ENCODE measurements at regions not wholly inside any gene's neighbourhood (a gene's known extent, or its start where the extent isn't known, plus 50 kb on each side); places are given as distances from the start of the nearest gene placed in this dataset.
"Not testable (repeated sequence)": the region's sequence is repeated elsewhere in the genome, so short reads cannot be mapped to it uniquely, and the experiment has no call there.

GRCh38 chr7:149714081-149714909, 59.1 kb downstream of the ZNF467 start:
- H3K27ac Mint-ChIP-seq: peak overlapping the region; percentile 71
- peak overlapping the region; percentile 90 for H3K4me3 Mint-ChIP-seq
- H3K27me3 Mint-ChIP-seq: no peaks in the 10 kb centered on the region
- DNase-seq: peak; percentile 95
- H3K9me3 Mint-ChIP-seq: peaks cover 12% of the 10 kb centered on the region
- intact Hi-C loops (cut with micrococcal nuclease): loop anchor here (2.0 to 10.0 kb wide), 3 partner anchors 57 to 125 kb away; partner anchors contain the start of gene ZNF862
- H3K4me1 Mint-ChIP-seq: peaks cover 17% of the 10 kb centered on the region
- peaks cover 11% of the 10 kb centered on the region for H3K36me3 Mint-ChIP-seq (ENCODE audit: low read depth)

GRCh38 chr7:149713731-149714068, 59.7 kb downstream of the ZNF467 start:
- H3K27me3 Mint-ChIP-seq: no peaks in the 10 kb centered on the region
- H3K36me3 Mint-ChIP-seq (ENCODE audit: low read depth): peaks cover 11% of the 10 kb centered on the region
- H3K27ac Mint-ChIP-seq: peak overlapping the region; percentile 12
- H3K4me1 Mint-ChIP-seq: peaks cover 16% of the 10 kb centered on the region
- peak overlapping the region; percentile 90 for H3K4me3 Mint-ChIP-seq
- no peak for DNase-seq
- H3K9me3 Mint-ChIP-seq: peaks cover 12% of the 10 kb centered on the region
- intact Hi-C loops (cut with micrococcal nuclease): loop anchor here (2.0 to 10.0 kb wide), 3 partner anchors 57 to 125 kb away; partner anchors contain the start of gene ZNF862

GRCh38 chr7:149713061-149713730, 60.2 kb downstream of the ZNF467 start:
- Mint-ChIP-seq H3K36me3 (ENCODE audit: low read depth) (peaks cover 11% of the 10 kb centered on the region), H3K4me3 (peak overlapping the region; percentile 36), H3K27me3 (no peaks in the 10 kb centered on the region), H3K9me3 (peaks cover 12% of the 10 kb centered on the region), H3K27ac (peak overlapping the region; percentile 12), H3K4me1 (peaks cover 15% of the 10 kb centered on the region)
- intact Hi-C loops (cut with micrococcal nuclease): loop anchor here (10.0 kb wide), 1 partner anchor 88 kb away; no protein-coding TSS in a partner anchor
- no peak for DNase-seq

GRCh38 chr7:149708026-149708425, 65.4 kb downstream of the ZNF467 start:
- intact Hi-C loops (cut with micrococcal nuclease): no loop called here
- no peaks in the 10 kb centered on the region for H3K4me1 Mint-ChIP-seq
- H3K27me3 Mint-ChIP-seq: peaks cover 5% of the 10 kb centered on the region
- H3K27ac Mint-ChIP-seq: no peak overlapping the region
- H3K36me3 Mint-ChIP-seq (ENCODE audit: low read depth): peaks cover 7% of the 10 kb centered on the region
- H3K4me3 Mint-ChIP-seq: no peak overlapping the region
- H3K9me3 Mint-ChIP-seq: peaks cover 12% of the 10 kb centered on the region
- no peak for DNase-seq

- peaks cover 5% of the 10 kb centered on the region for H3K27me3 Mint-ChIP-seq
- peaks cover 12% of the 10 kb centered on the region for H3K9me3 Mint-ChIP-seq
- H3K36me3 Mint-ChIP-seq (ENCODE audit: low read depth): peaks cover 7% of the 10 kb centered on the region
- intact Hi-C loops (cut with micrococcal nuclease): no loop called here
- H3K4me3 Mint-ChIP-seq: no peak overlapping the region
- no peak overlapping the region for H3K27ac Mint-ChIP-seq
- no peak for DNase-seq
- no peaks in the 10 kb centered on the region for H3K4me1 Mint-ChIP-seq
Observed at GRCh38 chr7:149707448-149707886, 65.9 kb downstream of the ZNF467 start.

- Mint-ChIP-seq H3K27me3 (peaks cover 5% of the 10 kb centered on the region), H3K4me1 (no peaks in the 10 kb centered on the region), H3K4me3 (no peak overlapping the region), H3K36me3 (ENCODE audit: low read depth) (peaks cover 7% of the 10 kb centered on the region), H3K9me3 (peaks cover 8% of the 10 kb centered on the region), H3K27ac (no peak overlapping the region)
- intact Hi-C loops (cut with micrococcal nuclease): no loop called here
- no peak for DNase-seq
Observed at GRCh38 chr7:149706398-149706797, 67.0 kb downstream of the ZNF467 start.

GRCh38 chr7:149704507-149704906, 68.9 kb downstream of the ZNF467 start:
- H3K27me3 Mint-ChIP-seq: peaks cover 5% of the 10 kb centered on the region
- H3K27ac Mint-ChIP-seq: no peak overlapping the region
- H3K4me3 Mint-ChIP-seq: no peak overlapping the region
- no peak for DNase-seq
- peaks cover under 1% of the 10 kb centered on the region for H3K36me3 Mint-ChIP-seq (ENCODE audit: low read depth)
- intact Hi-C loops (cut with micrococcal nuclease): no loop called here
- no peaks in the 10 kb centered on the region for H3K9me3 Mint-ChIP-seq
- no peaks in the 10 kb centered on the region for H3K4me1 Mint-ChIP-seq

GRCh38 chr7:149703044-149703650, 70.2 kb downstream of the ZNF467 start:
- no peaks in the 10 kb centered on the region for H3K36me3 Mint-ChIP-seq (ENCODE audit: low read depth)
- no peak overlapping the region for H3K27ac Mint-ChIP-seq
- DNase-seq: peak; percentile 32
- peaks cover 4% of the 10 kb centered on the region for H3K9me3 Mint-ChIP-seq
- no peaks in the 10 kb centered on the region for H3K4me1 Mint-ChIP-seq
- intact Hi-C loops (cut with micrococcal nuclease): no loop called here
- peaks cover 9% of the 10 kb centered on the region for H3K27me3 Mint-ChIP-seq
- H3K4me3 Mint-ChIP-seq: no peak overlapping the region

- H3K9me3 Mint-ChIP-seq: peaks cover 7% of the 10 kb centered on the region
Observed at GRCh38 chr7:149701495-149702240, 71.7 kb downstream of the ZNF467 start.

GRCh38 chr7:149697767-149698166, 75.6 kb downstream of the ZNF467 start:
- H3K27me3 Mint-ChIP-seq: peaks cover 30% of the 10 kb centered on the region
- DNase-seq; H3K9me3 Mint-ChIP-seq; H3K4me3 Mint-ChIP-seq; H3K4me1 Mint-ChIP-seq; H3K36me3 Mint-ChIP-seq (ENCODE audit: low read depth); H3K27ac Mint-ChIP-seq; intact Hi-C loops (cut with micrococcal nuclease): not testable (repeated sequence)

More at GRCh38 chr7:149701495-149702240, 71.7 kb downstream of the ZNF467 start:
- intact Hi-C loops (cut with micrococcal nuclease): no loop called here
- Mint-ChIP-seq H3K27ac (no peak overlapping the region), H3K27me3 (peaks cover 11% of the 10 kb centered on the region), H3K36me3 (ENCODE audit: low read depth) (no peaks in the 10 kb centered on the region), H3K4me3 (no peak overlapping the region), H3K4me1 (no peaks in the 10 kb centered on the region)
- DNase-seq: no peak

- H3K27ac Mint-ChIP-seq: no peak overlapping the region
- H3K9me3 Mint-ChIP-seq: peaks cover 7% of the 10 kb centered on the region
- no peak for DNase-seq
- H3K36me3 Mint-ChIP-seq (ENCODE audit: low read depth): peaks cover 3% of the 10 kb centered on the region
- H3K27me3 Mint-ChIP-seq: peaks cover 39% of the 10 kb centered on the region
- no peak overlapping the region for H3K4me3 Mint-ChIP-seq
- intact Hi-C loops (cut with micrococcal nuclease): no loop called here
- H3K4me1 Mint-ChIP-seq: no peaks in the 10 kb centered on the region
Observed at GRCh38 chr7:149696280-149696679, 77.1 kb downstream of the ZNF467 start.

- peaks cover 52% of the 10 kb centered on the region for H3K27me3 Mint-ChIP-seq
- no peak overlapping the region for H3K4me3 Mint-ChIP-seq
Observed at GRCh38 chr7:149692557-149692982, 80.8 kb downstream of the ZNF467 start.

GRCh38 chr7:149692056-149692455, 81.3 kb downstream of the ZNF467 start:
- Mint-ChIP-seq H3K4me1 (no peaks in the 10 kb centered on the region), H3K27me3 (peaks cover 51% of the 10 kb centered on the region)

More at GRCh38 chr7:149692557-149692982, 80.8 kb downstream of the ZNF467 start:
- Mint-ChIP-seq H3K9me3 (no peaks in the 10 kb centered on the region), H3K4me1 (no peaks in the 10 kb centered on the region), H3K27ac (no peak overlapping the region), H3K36me3 (ENCODE audit: low read depth) (peaks cover 3% of the 10 kb centered on the region)
- DNase-seq: no peak
- intact Hi-C loops (cut with micrococcal nuclease): no loop called here

More at GRCh38 chr7:149692056-149692455, 81.3 kb downstream of the ZNF467 start:
- Mint-ChIP-seq H3K4me3 (no peak overlapping the region), H3K9me3 (no peaks in the 10 kb centered on the region), H3K27ac (no peak overlapping the region), H3K36me3 (ENCODE audit: low read depth) (peaks cover 3% of the 10 kb centered on the region)
- DNase-seq: no peak
- intact Hi-C loops (cut with micrococcal nuclease): no loop called here

Data from activated CD4-positive, alpha-beta T cell treated with anti-CD3 and anti-CD28 coated beads, Interleukin-2, amount 10 ng/mL, durations not matched to agents 24 days and 14 days (primary cell).